ENCODE measurements at regions not wholly inside any gene's neighbourhood (a gene's known extent, or its start where the extent isn't known, plus 50 kb on each side); places are given as distances from the start of the nearest gene placed in this dataset.
"Not testable (repeated sequence)": the region's sequence is repeated elsewhere in the genome, so short reads cannot be mapped to it uniquely, and the experiment has no call there.

- Histone ChIP-seq H3K4me3 (ENCODE audit: control insufficient read depth in 2 of 3, extremely low read depth in 1 of 3, insufficient read depth in 2 of 3, low read depth in 1 of 3, low read length in 3 of 3) (no peak overlapping the region), H3K36me3 (ENCODE audit: control insufficient read depth in 2 of 2, extremely low read depth in 1 of 2, insufficient read depth in 2 of 2, low read length in 2 of 2) (no peaks in the 10 kb centered on the region), H3K9me1 (ENCODE audit: control insufficient read depth, extremely low read depth, insufficient read depth, low read length) (no peaks in the 10 kb centered on the region), H2AFZ (ENCODE audit: control insufficient read depth, low read length) (no peak overlapping the region), H3K9me3 (ENCODE audit: control insufficient read depth, low read depth, low read length) (no peaks in the 10 kb centered on the region), H3K79me2 (ENCODE audit: control insufficient read depth, insufficient read depth, low read length) (no peaks in the 10 kb centered on the region), H3K27ac (ENCODE audit: control insufficient read depth, insufficient read depth, low read length) (no peak overlapping the region), H3K9ac (ENCODE audit: control insufficient read depth, extremely low read depth, insufficient read depth, low read length) (no peak overlapping the region), H4K20me1 (ENCODE audit: control insufficient read depth, extremely low read depth, insufficient read depth, low read length) (no peaks in the 10 kb centered on the region), H3K4me2 (ENCODE audit: control insufficient read depth, extremely low read depth, insufficient read depth, low read depth, low read length) (peak overlapping the region; percentile 33), H3K27me3 (ENCODE audit: control insufficient read depth, extremely low read depth, insufficient read depth, low read length) (no peaks in the 10 kb centered on the region), H3K4me1 (ENCODE audit: control insufficient read depth, extremely low read depth, insufficient read depth, low read length) (peaks cover 8% of the 10 kb centered on the region)
- dilution Hi-C loops (cut with MboI; ENCODE audit: extremely low pct_ligation_motif_present, low sequenced_read_pairs): no loop called here
- FAIRE-seq (peak; percentile 29), DNase-seq (ENCODE audit: low read depth, low spot score) (peak; percentile 11)
- TF ChIP-seq CTCF (optimal IDR thresholded peaks at IDR 0.05 in 1 of 3, IDR thresholded peaks at IDR 0.05 in 1 of 3, conservative IDR thresholded peaks at IDR 0.05 in 1 of 3; ENCODE audit: extremely low read depth in 1 of 3, insufficient read depth in 2 of 3, low read length in 3 of 3) (no peak), EZH2 (IDR thresholded peaks at IDR 0.05; ENCODE audit: low read length) (no peak)
Observed at GRCh38 chrX:28498658-28499057, 88.6 kb upstream of the IL1RAPL1 start.

- not testable (repeated sequence) for H3K9me3 ChIP-seq (ENCODE audit: control insufficient read depth, low read depth, low read length)
Observed at GRCh38 chrX:28502667-28503066, 84.6 kb upstream of the IL1RAPL1 start.

GRCh38 chrX:28507650-28508049 is 79.6 kb upstream of the IL1RAPL1 start:
- H3K9me1 ChIP-seq (ENCODE audit: control insufficient read depth, extremely low read depth, insufficient read depth, low read length); H4K20me1 ChIP-seq (ENCODE audit: control insufficient read depth, extremely low read depth, insufficient read depth, low read length); DNase-seq (ENCODE audit: low read depth, low spot score); dilution Hi-C loops (cut with MboI; ENCODE audit: extremely low pct_ligation_motif_present, low sequenced_read_pairs); H3K4me3 ChIP-seq (ENCODE audit: control insufficient read depth in 2 of 3, extremely low read depth in 1 of 3, insufficient read depth in 2 of 3, low read depth in 1 of 3, low read length in 3 of 3); H3K9me3 ChIP-seq (ENCODE audit: control insufficient read depth, low read depth, low read length); H3K4me2 ChIP-seq (ENCODE audit: control insufficient read depth, extremely low read depth, insufficient read depth, low read depth, low read length); FAIRE-seq; H3K4me1 ChIP-seq (ENCODE audit: control insufficient read depth, extremely low read depth, insufficient read depth, low read length); H3K27ac ChIP-seq (ENCODE audit: control insufficient read depth, insufficient read depth, low read length); H3K79me2 ChIP-seq (ENCODE audit: control insufficient read depth, insufficient read depth, low read length); H3K27me3 ChIP-seq (ENCODE audit: control insufficient read depth, extremely low read depth, insufficient read depth, low read length); H2AFZ ChIP-seq (ENCODE audit: control insufficient read depth, low read length); H3K9ac ChIP-seq (ENCODE audit: control insufficient read depth, extremely low read depth, insufficient read depth, low read length); H3K36me3 ChIP-seq (ENCODE audit: control insufficient read depth in 2 of 2, extremely low read depth in 1 of 2, insufficient read depth in 2 of 2, low read length in 2 of 2): not testable (repeated sequence)

More at GRCh38 chrX:28502667-28503066, 84.6 kb upstream of the IL1RAPL1 start:
- H3K27me3 ChIP-seq (ENCODE audit: control insufficient read depth, extremely low read depth, insufficient read depth, low read length); H3K4me3 ChIP-seq (ENCODE audit: control insufficient read depth in 2 of 3, extremely low read depth in 1 of 3, insufficient read depth in 2 of 3, low read depth in 1 of 3, low read length in 3 of 3); H3K9me1 ChIP-seq (ENCODE audit: control insufficient read depth, extremely low read depth, insufficient read depth, low read length); H4K20me1 ChIP-seq (ENCODE audit: control insufficient read depth, extremely low read depth, insufficient read depth, low read length); H3K27ac ChIP-seq (ENCODE audit: control insufficient read depth, insufficient read depth, low read length); H3K36me3 ChIP-seq (ENCODE audit: control insufficient read depth in 2 of 2, extremely low read depth in 1 of 2, insufficient read depth in 2 of 2, low read length in 2 of 2); H3K9ac ChIP-seq (ENCODE audit: control insufficient read depth, extremely low read depth, insufficient read depth, low read length); dilution Hi-C loops (cut with MboI; ENCODE audit: extremely low pct_ligation_motif_present, low sequenced_read_pairs); H2AFZ ChIP-seq (ENCODE audit: control insufficient read depth, low read length); H3K4me1 ChIP-seq (ENCODE audit: control insufficient read depth, extremely low read depth, insufficient read depth, low read length); DNase-seq (ENCODE audit: low read depth, low spot score); H3K4me2 ChIP-seq (ENCODE audit: control insufficient read depth, extremely low read depth, insufficient read depth, low read depth, low read length); FAIRE-seq; H3K79me2 ChIP-seq (ENCODE audit: control insufficient read depth, insufficient read depth, low read length): not testable (repeated sequence)
